GM12878 (cell line): ENCODE measurements at regions not wholly inside any gene's neighbourhood (a gene's known extent, or its start where the extent isn't known, plus 50 kb on each side); places are given as distances from the start of the nearest gene placed in this dataset.

Experiments
- BACH1 ChIP-seq: fragments of 450-650 bp; IDR thresholded peaks from 2 replicates; pipeline ENCODE4 v1.6.1; 2017; ENCODE audit warnings: mild to moderate bottlenecking, borderline replicate concordance
- JUND ChIP-seq: IDR thresholded peaks from 2 replicates; pipeline ENCODE4 v1.6.1; 2012; ENCODE audit warnings: low read depth, mild to moderate bottlenecking, low read length, improper control_type of control experiment, moderate library complexity
- MAX ChIP-seq: IDR thresholded peaks from 2 replicates; pipeline ENCODE4 v1.6.1; 2012; ENCODE audit warnings: low read depth, low read length, improper control_type of control experiment
- NRF1 ChIP-seq: conservative IDR thresholded peaks from 2 replicates; pipeline ENCODE4 v1.6.1; 2011; ENCODE audit warnings: mild to moderate bottlenecking, low read depth, low read length, improper control_type of control experiment
- PAX8 ChIP-seq: fragments of 450-650 bp; IDR thresholded peaks from 2 replicates; pipeline ENCODE4 v1.6.1; 2017; ENCODE audit warnings: mild to moderate bottlenecking, moderate library complexity
- POLR2A ChIP-seq: IDR thresholded peaks from 2 replicates; pipeline ENCODE4 v1.6.1; 2011; ENCODE audit warnings: low read depth, mild to moderate bottlenecking, low read length
- SUZ12 ChIP-seq: fragments of 200-600 bp; sonication (generic); IDR thresholded peaks from one replicate; pipeline ENCODE4 v1.6.1; 2018; ENCODE audit warnings: antibody characterized with exemption, mild to moderate bottlenecking; ENCODE audit not compliant: unreplicated experiment
- USF2 ChIP-seq: IDR thresholded peaks from 2 replicates; pipeline ENCODE4 v1.6.1; 2011; ENCODE audit warnings: low read depth, low read length, improper control_type of control experiment, borderline replicate concordance

DNA sequence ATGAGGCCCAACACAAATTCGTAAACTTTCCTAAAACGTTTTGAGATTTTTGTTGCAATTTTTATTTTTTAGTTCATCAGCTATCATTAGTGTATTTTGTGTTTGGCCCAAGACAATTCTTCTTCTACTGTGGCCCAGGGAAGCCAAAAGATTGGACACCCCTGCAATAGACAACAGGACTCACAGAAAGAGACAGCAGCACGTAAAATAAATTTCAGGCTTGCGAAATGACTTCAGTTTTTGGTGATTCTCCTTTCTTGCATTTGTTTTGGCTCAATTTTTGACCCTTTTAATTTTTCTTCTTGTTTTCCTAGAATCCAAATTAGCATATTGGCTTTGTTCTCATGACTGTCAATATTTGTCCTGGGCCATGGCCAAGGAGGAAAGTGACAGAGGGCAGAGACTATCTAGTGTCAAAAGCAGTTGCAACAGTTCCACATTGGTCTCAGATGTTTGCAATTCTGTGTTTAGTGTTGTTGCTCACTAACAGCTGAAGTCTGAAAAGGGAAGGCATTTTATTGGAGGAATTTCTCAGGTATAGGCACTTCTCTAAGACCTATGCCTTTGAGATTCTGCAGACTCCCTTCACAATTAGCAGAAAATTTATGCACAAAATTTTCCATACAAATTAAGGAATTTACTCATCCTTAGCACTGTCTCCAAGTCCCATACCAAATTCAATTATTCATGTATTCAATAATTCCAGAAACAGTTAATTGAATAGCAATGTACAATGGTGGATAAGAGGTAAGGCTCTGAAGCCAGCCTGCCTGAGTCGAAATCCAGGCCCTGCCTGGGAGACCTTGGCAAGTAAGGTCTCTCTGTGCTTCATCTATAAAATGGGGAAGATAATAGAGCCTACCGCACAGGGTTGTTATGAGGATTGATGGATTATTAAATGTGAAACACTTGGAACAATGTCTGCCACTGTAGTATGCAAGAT lies 160.9 kb upstream of the IVNS1ABP start:
- TF ChIP-seq USF2 (no peak), NRF1 (no peak), BACH1 (no peak), PAX8 (no peak), POLR2A (no peak), JUND (no peak), SUZ12 (no peak), MAX (no peak)
